Activated CD4-positive, alpha-beta T cell treated with anti-CD3 and anti-CD28 coated beads, Interleukin-2, amount 10 ng/mL, durations not matched to agents 24 days and 14 days (primary cell): ENCODE measurements at regions not wholly inside any gene's neighbourhood (a gene's known extent, or its start where the extent isn't known, plus 50 kb on each side); places are given as distances from the start of the nearest gene placed in this dataset.

Source experiments
- DNase-seq: peaks from one replicate; pipeline ENCODE4 v3.0.0; 2022
- H3K27ac Mint-ChIP-seq: one replicate; pipeline ENCODE4 v1.8.0; 2022; ENCODE audit warnings: mild to moderate bottlenecking, mixed read lengths
- H3K27me3 Mint-ChIP-seq: one replicate; pipeline ENCODE4 v1.8.0; 2022; ENCODE audit warnings: mixed read lengths
- H3K36me3 Mint-ChIP-seq: one replicate; pipeline ENCODE4 v1.8.0; 2022; ENCODE audit warnings: low read depth, mild to moderate bottlenecking, mixed read lengths
- H3K4me1 Mint-ChIP-seq: one replicate; pipeline ENCODE4 v1.8.0; 2021; ENCODE audit warnings: mixed read lengths
- H3K4me3 Mint-ChIP-seq: one replicate; pipeline ENCODE4 v1.8.0; 2022; ENCODE audit warnings: mild to moderate bottlenecking, moderate library complexity, mixed read lengths
- H3K9me3 Mint-ChIP-seq: one replicate; pipeline ENCODE4 v1.8.0; 2021; ENCODE audit warnings: mixed read lengths
- intact Hi-C: fragments of 100-400 bp; cut with micrococcal nuclease; formaldehyde crosslinking; loops from one replicate; pipeline ENCODE4 v1.15.1; 2023

GRCh38 chr13:73695325-73695724 lies 438.9 kb downstream of the KLF12 start:
- H3K27ac Mint-ChIP-seq, result no peak overlapping the region
- peaks cover 15% of the 10 kb centered on the region for H3K4me1 Mint-ChIP-seq
- intact Hi-C loops, result no loop called here
- DNase-seq, result no peak
- peaks cover 8% of the 10 kb centered on the region for H3K9me3 Mint-ChIP-seq
- no peaks in the 10 kb centered on the region for H3K27me3 Mint-ChIP-seq
- no peak overlapping the region for H3K4me3 Mint-ChIP-seq
- H3K36me3 Mint-ChIP-seq, result peaks cover 43% of the 10 kb centered on the region

GRCh38 chr13:73693215-73693614 lies 441.0 kb downstream of the KLF12 start:
- Mint-ChIP-seq H3K27me3 (no peaks in the 10 kb centered on the region), H3K27ac (no peak overlapping the region), H3K4me3 (no peak overlapping the region), H3K36me3 (peaks cover 47% of the 10 kb centered on the region), H3K9me3 (peaks cover 4% of the 10 kb centered on the region), H3K4me1 (peaks cover 10% of the 10 kb centered on the region)
- no peak for DNase-seq
- intact Hi-C loops, result no loop called here

GRCh38 chr13:73691891-73692290 lies 442.3 kb downstream of the KLF12 start:
- H3K36me3 Mint-ChIP-seq, result peaks cover 41% of the 10 kb centered on the region
- H3K9me3 Mint-ChIP-seq, result no peaks in the 10 kb centered on the region
- peaks cover 2% of the 10 kb centered on the region for H3K4me1 Mint-ChIP-seq
- no peak overlapping the region for H3K27ac Mint-ChIP-seq
- no peak for DNase-seq
- no peak overlapping the region for H3K4me3 Mint-ChIP-seq
- intact Hi-C loops, result no loop called here
- H3K27me3 Mint-ChIP-seq, result no peaks in the 10 kb centered on the region

GRCh38 chr13:73687929-73688328 lies 446.3 kb downstream of the KLF12 start:
- H3K4me3 Mint-ChIP-seq, result no peak overlapping the region
- peaks cover 2% of the 10 kb centered on the region for H3K4me1 Mint-ChIP-seq
- H3K36me3 Mint-ChIP-seq, result peaks cover 22% of the 10 kb centered on the region
- intact Hi-C loops, result no loop called here
- H3K27ac Mint-ChIP-seq, result no peak overlapping the region
- H3K27me3 Mint-ChIP-seq, result no peaks in the 10 kb centered on the region
- DNase-seq, result no peak
- no peaks in the 10 kb centered on the region for H3K9me3 Mint-ChIP-seq

- Mint-ChIP-seq H3K27ac (no peak overlapping the region), H3K9me3 (no peaks in the 10 kb centered on the region), H3K4me1 (peaks cover 2% of the 10 kb centered on the region), H3K36me3 (peaks cover 22% of the 10 kb centered on the region), H3K27me3 (no peaks in the 10 kb centered on the region), H3K4me3 (no peak overlapping the region)
- intact Hi-C loops, result no loop called here
- DNase-seq, result no peak
Measured at GRCh38 chr13:73687087-73687486, 447.1 kb downstream of the KLF12 start.

- intact Hi-C loops, result no loop called here
- Mint-ChIP-seq H3K4me3 (no peak overlapping the region), H3K9me3 (no peaks in the 10 kb centered on the region), H3K27ac (no peak overlapping the region), H3K36me3 (peaks cover 16% of the 10 kb centered on the region), H3K27me3 (no peaks in the 10 kb centered on the region), H3K4me1 (peaks cover 2% of the 10 kb centered on the region)
- no peak for DNase-seq
Measured at GRCh38 chr13:73684750-73685149, 449.5 kb downstream of the KLF12 start.

- no peak for DNase-seq
- H3K27ac Mint-ChIP-seq, result no peak overlapping the region
- H3K9me3 Mint-ChIP-seq, result no peaks in the 10 kb centered on the region
- H3K27me3 Mint-ChIP-seq, result no peaks in the 10 kb centered on the region
- peaks cover 14% of the 10 kb centered on the region for H3K36me3 Mint-ChIP-seq
- intact Hi-C loops, result no loop called here
- peaks cover 2% of the 10 kb centered on the region for H3K4me1 Mint-ChIP-seq
- no peak overlapping the region for H3K4me3 Mint-ChIP-seq
Measured at GRCh38 chr13:73684286-73684685, 449.9 kb downstream of the KLF12 start.

- H3K36me3 Mint-ChIP-seq, result peaks cover 14% of the 10 kb centered on the region
- intact Hi-C loops, result no loop called here
- no peak for DNase-seq
- no peak overlapping the region for H3K4me3 Mint-ChIP-seq
- no peaks in the 10 kb centered on the region for H3K9me3 Mint-ChIP-seq
- H3K27ac Mint-ChIP-seq, result no peak overlapping the region
- H3K4me1 Mint-ChIP-seq, result peaks cover 2% of the 10 kb centered on the region
- H3K27me3 Mint-ChIP-seq, result no peaks in the 10 kb centered on the region
Measured at GRCh38 chr13:73683746-73684145, 450.5 kb downstream of the KLF12 start.

- no peaks in the 10 kb centered on the region for H3K9me3 Mint-ChIP-seq
- no peak overlapping the region for H3K4me3 Mint-ChIP-seq
- DNase-seq, result no peak
- intact Hi-C loops, result no loop called here
- no peaks in the 10 kb centered on the region for H3K27me3 Mint-ChIP-seq
- peaks cover 5% of the 10 kb centered on the region for H3K36me3 Mint-ChIP-seq
- H3K4me1 Mint-ChIP-seq, result no peaks in the 10 kb centered on the region
- H3K27ac Mint-ChIP-seq, result no peak overlapping the region
Measured at GRCh38 chr13:73681779-73682178, 452.4 kb downstream of the KLF12 start.

- intact Hi-C loops, result no loop called here
- Mint-ChIP-seq H3K27ac (no peak overlapping the region), H3K9me3 (no peaks in the 10 kb centered on the region), H3K27me3 (no peaks in the 10 kb centered on the region), H3K4me1 (no peaks in the 10 kb centered on the region), H3K36me3 (peaks cover 5% of the 10 kb centered on the region), H3K4me3 (no peak overlapping the region)
- DNase-seq, result no peak
Measured at GRCh38 chr13:73681015-73681414, 453.2 kb downstream of the KLF12 start.

GRCh38 chr13:73677048-73677601 lies 457.1 kb downstream of the KLF12 start:
- no peaks in the 10 kb centered on the region for H3K27me3 Mint-ChIP-seq
- no peaks in the 10 kb centered on the region for H3K4me1 Mint-ChIP-seq
- no peak for DNase-seq
- no peaks in the 10 kb centered on the region for H3K9me3 Mint-ChIP-seq
- no peak overlapping the region for H3K27ac Mint-ChIP-seq
- intact Hi-C loops, result no loop called here
- H3K36me3 Mint-ChIP-seq, result peaks cover 2% of the 10 kb centered on the region
- no peak overlapping the region for H3K4me3 Mint-ChIP-seq

- intact Hi-C loops, result no loop called here
- no peaks in the 10 kb centered on the region for H3K27me3 Mint-ChIP-seq
- H3K4me3 Mint-ChIP-seq, result no peak overlapping the region
- H3K27ac Mint-ChIP-seq, result no peak overlapping the region
- H3K36me3 Mint-ChIP-seq, result peaks cover 2% of the 10 kb centered on the region
- no peaks in the 10 kb centered on the region for H3K9me3 Mint-ChIP-seq
- no peaks in the 10 kb centered on the region for H3K4me1 Mint-ChIP-seq
- DNase-seq, result no peak
Measured at GRCh38 chr13:73676550-73677047, 457.6 kb downstream of the KLF12 start.

GRCh38 chr13:73675821-73676220 lies 458.4 kb downstream of the KLF12 start:
- intact Hi-C loops, result no loop called here
- Mint-ChIP-seq H3K27me3 (no peaks in the 10 kb centered on the region), H3K9me3 (no peaks in the 10 kb centered on the region), H3K36me3 (no peaks in the 10 kb centered on the region), H3K4me1 (no peaks in the 10 kb centered on the region), H3K27ac (no peak overlapping the region), H3K4me3 (no peak overlapping the region)
- no peak for DNase-seq

GRCh38 chr13:73674570-73674969 lies 459.6 kb downstream of the KLF12 start:
- no peak overlapping the region for H3K27ac Mint-ChIP-seq
- H3K27me3 Mint-ChIP-seq, result no peaks in the 10 kb centered on the region
- H3K36me3 Mint-ChIP-seq, result no peaks in the 10 kb centered on the region
- H3K4me1 Mint-ChIP-seq, result no peaks in the 10 kb centered on the region
- no peak overlapping the region for H3K4me3 Mint-ChIP-seq
- DNase-seq, result no peak
- H3K9me3 Mint-ChIP-seq, result no peaks in the 10 kb centered on the region
- intact Hi-C loops, result no loop called here

- Mint-ChIP-seq H3K27ac (no peak overlapping the region), H3K4me3 (no peak overlapping the region), H3K4me1 (no peaks in the 10 kb centered on the region), H3K9me3 (no peaks in the 10 kb centered on the region), H3K36me3 (no peaks in the 10 kb centered on the region), H3K27me3 (no peaks in the 10 kb centered on the region)
- DNase-seq, result no peak
- intact Hi-C loops, result no loop called here
Measured at GRCh38 chr13:73673931-73674330, 460.3 kb downstream of the KLF12 start.
